HEK293 (cell line): ENCODE measurements at regions not wholly inside any gene's neighbourhood (a gene's known extent, or its start where the extent isn't known, plus 50 kb on each side); places are given as distances from the start of the nearest gene placed in this dataset.

ENCODE experiments used
- CTCF ChIP-seq: fragments of 450-650 bp; formaldehyde crosslinking; IDR thresholded peaks from 2 replicates; pipeline ENCODE4 v1.5.1; 2016; ENCODE audit warnings: missing biosample characterization, missing genetic modification characterization
- REST ChIP-seq: fragments of 450-650 bp; formaldehyde crosslinking; IDR thresholded peaks from 2 replicates; pipeline ENCODE4 v1.5.1; 2016; ENCODE audit warnings: missing biosample characterization, missing genetic modification characterization
- ZNF792 ChIP-seq: fragments of 450-650 bp; formaldehyde crosslinking; IDR thresholded peaks from 2 replicates; pipeline ENCODE4 v1.5.1; 2016; ENCODE audit warnings: missing biosample characterization, missing genetic modification characterization

GRCh38 chr11:116232364-116232828 lies 540.4 kb downstream of the BUD13 start:
- TF ChIP-seq CTCF (no peak), ZNF792 (tag by site-specific recombination) (no peak), REST (no peak)
